Suprapubic skin (tissue), 3 donors: ENCODE measurements at regions not wholly inside any gene's neighbourhood (a gene's known extent, or its start where the extent isn't known, plus 50 kb on each side); places are given as distances from the start of the nearest gene placed in this dataset.

Experiments
- POLR2A ChIP-seq, 2 donors: fragments of 450-650 bp; IDR thresholded peaks; one replicate each; pipeline ENCODE4 v1.6.1; 2017; ENCODE audit warnings: antibody characterized with exemption in 2 of 2, mild to moderate bottlenecking in 2 of 2, moderate library complexity in 2 of 2
- TF ChIP-seq, protein P1 (sequence below), 2 donors: fragments of 200-600 bp in 1 of 2; fragments of 450-650 bp in 1 of 2; sonication (generic) in 1 of 2; IDR thresholded peaks; one replicate each; pipeline ENCODE4 v1.5.1; 2016 to 2019; ENCODE audit warnings: antibody characterized with exemption in 2 of 2, mild to moderate bottlenecking in 1 of 2, moderate library complexity in 1 of 2

DNA sequence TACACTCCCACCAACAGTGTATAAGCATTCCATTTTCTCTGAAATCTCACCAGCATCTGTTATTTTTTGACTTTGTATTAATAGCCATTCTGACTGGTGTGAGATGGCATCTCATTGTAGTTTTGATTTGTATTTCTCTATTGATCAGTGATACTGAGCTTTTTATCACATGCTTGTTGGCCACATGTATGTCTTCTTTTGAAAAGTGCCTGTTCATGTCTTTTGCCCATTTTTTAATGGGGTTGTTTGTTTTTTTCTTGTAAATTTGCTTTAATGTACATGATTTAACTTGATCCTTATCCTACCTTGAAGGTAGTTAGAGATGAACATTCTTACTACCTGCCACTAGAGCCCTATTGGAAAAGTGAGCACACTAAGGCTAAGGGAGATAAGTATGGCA lies 151.2 kb upstream of the KIF2A start:
- TF ChIP-seq, protein P1, sequence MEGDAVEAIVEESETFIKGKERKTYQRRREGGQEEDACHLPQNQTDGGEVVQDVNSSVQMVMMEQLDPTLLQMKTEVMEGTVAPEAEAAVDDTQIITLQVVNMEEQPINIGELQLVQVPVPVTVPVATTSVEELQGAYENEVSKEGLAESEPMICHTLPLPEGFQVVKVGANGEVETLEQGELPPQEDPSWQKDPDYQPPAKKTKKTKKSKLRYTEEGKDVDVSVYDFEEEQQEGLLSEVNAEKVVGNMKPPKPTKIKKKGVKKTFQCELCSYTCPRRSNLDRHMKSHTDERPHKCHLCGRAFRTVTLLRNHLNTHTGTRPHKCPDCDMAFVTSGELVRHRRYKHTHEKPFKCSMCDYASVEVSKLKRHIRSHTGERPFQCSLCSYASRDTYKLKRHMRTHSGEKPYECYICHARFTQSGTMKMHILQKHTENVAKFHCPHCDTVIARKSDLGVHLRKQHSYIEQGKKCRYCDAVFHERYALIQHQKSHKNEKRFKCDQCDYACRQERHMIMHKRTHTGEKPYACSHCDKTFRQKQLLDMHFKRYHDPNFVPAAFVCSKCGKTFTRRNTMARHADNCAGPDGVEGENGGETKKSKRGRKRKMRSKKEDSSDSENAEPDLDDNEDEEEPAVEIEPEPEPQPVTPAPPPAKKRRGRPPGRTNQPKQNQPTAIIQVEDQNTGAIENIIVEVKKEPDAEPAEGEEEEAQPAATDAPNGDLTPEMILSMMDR (IDR thresholded peaks at IDR 0.05) = no peak
- no peak for TF ChIP-seq POLR2A (IDR thresholded peaks at IDR 0.05)
